ENCODE measurements at regions not wholly inside any gene's neighbourhood (a gene's known extent, or its start where the extent isn't known, plus 50 kb on each side); places are given as distances from the start of the nearest gene placed in this dataset.

DNA sequence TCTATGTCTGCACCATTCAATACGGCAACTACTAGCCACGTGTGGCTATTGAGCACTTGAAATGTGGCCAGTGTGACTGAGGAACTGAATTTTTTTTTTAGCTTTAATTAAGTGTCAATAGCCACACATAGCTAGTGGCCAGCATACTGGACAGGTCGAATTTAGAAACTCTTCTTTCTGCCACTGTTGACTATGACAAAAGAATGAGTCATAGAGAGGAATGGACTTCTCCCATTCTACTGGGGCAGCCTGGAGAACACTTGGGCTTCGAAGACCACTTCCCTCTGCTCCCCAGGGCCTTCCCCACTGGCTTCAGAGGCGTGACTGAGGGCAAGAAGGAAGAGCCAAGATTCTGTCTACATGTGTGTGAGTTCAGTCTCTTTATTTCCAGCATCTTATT is 137.5 kb downstream of the SNX10 start:
- no peaks in the 10 kb centered on the region for H3K79me2 ChIP-seq (ENCODE audit: low read depth)
- H3K4me3 ChIP-seq = no peak overlapping the region
- POLR2A ChIA-PET (ENCODE audit: unreplicated experiment) = no interaction called here
- BruUV-seq (replicated peaks) = no TSS peak
- H3K36me3 ChIP-seq (ENCODE audit: low read depth) = no peaks in the 10 kb centered on the region
- no peak overlapping the region for H3K27ac ChIP-seq
- no peaks in the 10 kb centered on the region for H4K20me1 ChIP-seq (ENCODE audit: insufficient read depth)
- intact Hi-C loops (cut with micrococcal nuclease; ENCODE audit: unreplicated experiment) = loop anchor here (1.0 kb wide), 1 partner anchor 60 kb away; no protein-coding TSS in a partner anchor
- H2AFZ ChIP-seq = no peak overlapping the region
- H3K9me2 ChIP-seq (ENCODE audit: insufficient read depth) = peaks cover 4% of the 10 kb centered on the region; the same call in 1 of the 2 replicates
- peak; percentile 18 to 57 for DNase-seq
- 0 out of 2 replicates have a peak, but pooled peaks cover 4% of the 10 kb centered on the region for H3K9me3 ChIP-seq (ENCODE audit: insufficient read depth, low read depth)
- H3K4me1 ChIP-seq (replicated peaks; ENCODE audit: insufficient read depth) = peaks cover 12% of the 10 kb centered on the region
- CTCF ChIA-PET = no interaction called here
- H3K4me2 ChIP-seq = no peak overlapping the region
- TF ChIP-seq, protein P1, sequence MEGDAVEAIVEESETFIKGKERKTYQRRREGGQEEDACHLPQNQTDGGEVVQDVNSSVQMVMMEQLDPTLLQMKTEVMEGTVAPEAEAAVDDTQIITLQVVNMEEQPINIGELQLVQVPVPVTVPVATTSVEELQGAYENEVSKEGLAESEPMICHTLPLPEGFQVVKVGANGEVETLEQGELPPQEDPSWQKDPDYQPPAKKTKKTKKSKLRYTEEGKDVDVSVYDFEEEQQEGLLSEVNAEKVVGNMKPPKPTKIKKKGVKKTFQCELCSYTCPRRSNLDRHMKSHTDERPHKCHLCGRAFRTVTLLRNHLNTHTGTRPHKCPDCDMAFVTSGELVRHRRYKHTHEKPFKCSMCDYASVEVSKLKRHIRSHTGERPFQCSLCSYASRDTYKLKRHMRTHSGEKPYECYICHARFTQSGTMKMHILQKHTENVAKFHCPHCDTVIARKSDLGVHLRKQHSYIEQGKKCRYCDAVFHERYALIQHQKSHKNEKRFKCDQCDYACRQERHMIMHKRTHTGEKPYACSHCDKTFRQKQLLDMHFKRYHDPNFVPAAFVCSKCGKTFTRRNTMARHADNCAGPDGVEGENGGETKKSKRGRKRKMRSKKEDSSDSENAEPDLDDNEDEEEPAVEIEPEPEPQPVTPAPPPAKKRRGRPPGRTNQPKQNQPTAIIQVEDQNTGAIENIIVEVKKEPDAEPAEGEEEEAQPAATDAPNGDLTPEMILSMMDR (conservative IDR thresholded peaks at IDR 0.05) = no peak
- TF ChIP-seq EZH2 (IDR thresholded peaks at IDR 0.05; ENCODE audit: low read depth) = no peak
- H3K27me3 ChIP-seq (ENCODE audit: insufficient read depth, low read depth) = no peaks in the 10 kb centered on the region
- no peaks in the 10 kb centered on the region for H3F3A ChIP-seq (ENCODE audit: insufficient read depth, low read depth)

DNA sequence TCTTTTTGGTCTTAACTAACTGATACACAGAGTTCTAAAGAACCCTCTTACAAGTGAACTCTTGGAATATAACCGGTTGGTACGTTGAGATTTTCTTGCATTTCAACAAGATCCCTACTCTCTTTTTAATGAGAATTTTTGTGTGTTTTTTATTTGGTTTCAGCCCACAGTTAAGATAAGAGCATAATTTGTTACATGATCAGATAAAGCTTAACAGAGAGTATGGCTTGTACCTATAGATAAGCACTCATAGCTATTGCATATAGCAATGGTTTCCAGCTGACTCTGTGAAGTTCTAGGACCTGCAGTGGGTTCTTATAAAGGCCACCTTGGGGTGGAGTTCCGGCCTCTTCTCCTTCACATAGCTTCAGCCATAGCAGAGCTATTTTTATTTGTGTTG is 143.3 kb downstream of the SNX10 start:
- peaks cover 4% of the 10 kb centered on the region; the same call in 1 of the 2 replicates for H3K9me2 ChIP-seq (ENCODE audit: insufficient read depth)
- H3K9me3 ChIP-seq (ENCODE audit: insufficient read depth, low read depth) = 0 out of 2 replicates have a peak, but pooled peaks cover 4% of the 10 kb centered on the region
- no TSS peak for BruUV-seq (replicated peaks)
- H4K20me1 ChIP-seq (ENCODE audit: insufficient read depth) = no peaks in the 10 kb centered on the region
- no peaks in the 10 kb centered on the region for H3K4me1 ChIP-seq (replicated peaks; ENCODE audit: insufficient read depth)
- no peak overlapping the region for H3K4me2 ChIP-seq
- intact Hi-C loops (cut with micrococcal nuclease; ENCODE audit: unreplicated experiment) = no loop called here
- TF ChIP-seq, protein P1 (conservative IDR thresholded peaks at IDR 0.05) = no peak
- TF ChIP-seq EZH2 (IDR thresholded peaks at IDR 0.05; ENCODE audit: low read depth) = no peak
- H3K4me3 ChIP-seq = no peak overlapping the region
- no peaks in the 10 kb centered on the region for H3K79me2 ChIP-seq (ENCODE audit: low read depth)
- H2AFZ ChIP-seq = no peak overlapping the region
- no peaks in the 10 kb centered on the region for H3F3A ChIP-seq (ENCODE audit: insufficient read depth, low read depth)
- no peaks in the 10 kb centered on the region for H3K27me3 ChIP-seq (ENCODE audit: insufficient read depth, low read depth)
- no peaks in the 10 kb centered on the region for H3K36me3 ChIP-seq (ENCODE audit: low read depth)
- no peak for DNase-seq
- H3K27ac ChIP-seq = no peak overlapping the region
- POLR2A ChIA-PET (ENCODE audit: unreplicated experiment) = interaction anchor here (0.6 to 0.7 kb wide), 2 partner anchors 586 to 1139 kb away, joined by 4 to 6 read pairs; no protein-coding TSS in a partner anchor
- CTCF ChIA-PET = no interaction called here

DNA sequence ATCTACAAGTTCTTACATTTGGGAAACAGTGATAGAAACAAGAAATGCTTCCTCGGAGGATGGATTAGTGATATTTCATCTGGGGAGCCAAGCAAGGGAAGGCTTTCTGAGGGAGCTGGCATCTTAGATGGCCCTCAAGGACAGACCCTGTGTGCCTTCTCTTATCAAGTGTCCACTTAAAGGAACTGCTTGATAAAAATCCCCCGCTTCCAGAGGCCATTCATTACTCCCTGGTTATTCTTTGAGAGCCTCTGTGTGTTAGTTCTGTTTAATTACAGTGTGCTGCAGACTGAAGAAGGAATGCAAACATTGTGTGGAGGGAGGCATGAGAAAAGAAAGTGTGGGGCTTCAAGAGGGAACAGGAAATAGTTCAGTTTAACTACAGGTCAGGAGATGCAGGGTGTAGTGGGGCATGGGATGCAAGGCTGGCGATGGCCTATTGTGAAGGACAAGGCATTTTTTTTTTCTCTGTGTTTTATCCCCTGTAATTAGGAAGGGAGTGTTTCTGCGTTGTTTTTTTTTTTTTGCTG is 145.4 kb downstream of the SNX10 start:
- no peak overlapping the region for H3K4me3 ChIP-seq
- intact Hi-C loops (cut with micrococcal nuclease; ENCODE audit: unreplicated experiment) = no loop called here
- H3K79me2 ChIP-seq (ENCODE audit: low read depth) = no peaks in the 10 kb centered on the region
- H3K27me3 ChIP-seq (ENCODE audit: insufficient read depth, low read depth) = no peaks in the 10 kb centered on the region
- no peaks in the 10 kb centered on the region for H4K20me1 ChIP-seq (ENCODE audit: insufficient read depth)
- no peaks in the 10 kb centered on the region for H3K36me3 ChIP-seq (ENCODE audit: low read depth)
- H3K9me3 ChIP-seq (ENCODE audit: insufficient read depth, low read depth) = 0 out of 2 replicates have a peak, but pooled peaks cover 4% of the 10 kb centered on the region
- no peak for TF ChIP-seq EZH2 (IDR thresholded peaks at IDR 0.05; ENCODE audit: low read depth)
- DNase-seq = no peak
- H3K9me2 ChIP-seq (ENCODE audit: insufficient read depth) = peaks cover 4% of the 10 kb centered on the region; the same call in 1 of the 2 replicates
- ChIA-PET CTCF (no interaction called here), POLR2A (ENCODE audit: unreplicated experiment) (no interaction called here)
- no peak overlapping the region for H3K4me2 ChIP-seq
- no peak overlapping the region for H3K27ac ChIP-seq
- no TSS peak for BruUV-seq (replicated peaks)
- H3F3A ChIP-seq (ENCODE audit: insufficient read depth, low read depth) = no peaks in the 10 kb centered on the region
- H3K4me1 ChIP-seq (replicated peaks; ENCODE audit: insufficient read depth) = no peaks in the 10 kb centered on the region
- H2AFZ ChIP-seq = no peak overlapping the region

DNA sequence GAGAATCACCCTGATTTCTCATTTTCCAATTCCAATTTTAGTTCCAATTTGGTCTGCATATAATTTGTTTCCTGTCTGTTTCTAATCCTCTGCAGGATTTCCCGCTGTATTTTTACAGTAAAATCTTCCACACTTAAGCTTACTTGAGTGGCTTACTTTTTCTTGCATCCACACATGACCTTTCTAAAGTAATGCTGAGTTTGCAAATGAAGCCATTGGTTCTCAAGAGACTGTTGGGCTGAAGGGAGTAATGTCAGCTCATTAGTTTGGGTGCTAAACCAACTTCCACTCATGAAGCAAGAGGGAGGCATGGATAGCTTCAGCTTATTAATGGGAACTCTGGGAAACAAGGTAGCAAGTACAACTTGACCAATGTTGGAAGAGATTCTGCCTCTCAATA is 146.4 kb downstream of the SNX10 start:
- H2AFZ ChIP-seq = no peak overlapping the region
- H3K27ac ChIP-seq = no peak overlapping the region
- H3F3A ChIP-seq (ENCODE audit: insufficient read depth, low read depth) = no peaks in the 10 kb centered on the region
- no peaks in the 10 kb centered on the region for H3K4me1 ChIP-seq (replicated peaks; ENCODE audit: insufficient read depth)
- DNase-seq = no peak
- H3K9me2 ChIP-seq (ENCODE audit: insufficient read depth) = no peaks in the 10 kb centered on the region
- no peaks in the 10 kb centered on the region for H4K20me1 ChIP-seq (ENCODE audit: insufficient read depth)
- no peaks in the 10 kb centered on the region for H3K27me3 ChIP-seq (ENCODE audit: insufficient read depth, low read depth)
- intact Hi-C loops (cut with micrococcal nuclease; ENCODE audit: unreplicated experiment) = no loop called here
- H3K79me2 ChIP-seq (ENCODE audit: low read depth) = no peaks in the 10 kb centered on the region
- no TSS peak for BruUV-seq (replicated peaks)
- H3K4me3 ChIP-seq = no peak overlapping the region
- 0 out of 2 replicates have a peak, but pooled peaks cover 4% of the 10 kb centered on the region for H3K9me3 ChIP-seq (ENCODE audit: insufficient read depth, low read depth)
- no peak overlapping the region for H3K4me2 ChIP-seq
- no peaks in the 10 kb centered on the region for H3K36me3 ChIP-seq (ENCODE audit: low read depth)
- POLR2A ChIA-PET (ENCODE audit: unreplicated experiment) = no interaction called here
- CTCF ChIA-PET = no interaction called here
- TF ChIP-seq, protein P1 (conservative IDR thresholded peaks at IDR 0.05) = no peak
- TF ChIP-seq EZH2 (IDR thresholded peaks at IDR 0.05; ENCODE audit: low read depth) = no peak
